Stimulated activated CD4-positive, alpha-beta T cell treated with anti-CD3 and anti-CD28 coated beads, Interleukin-1b, Interleukin-23, amount 100 ng/mL, for 4 hours (primary cell): ENCODE measurements at regions not wholly inside any gene's neighbourhood (a gene's known extent, or its start where the extent isn't known, plus 50 kb on each side); places are given as distances from the start of the nearest gene placed in this dataset.

Source experiments
- DNase-seq, 2 donors: peaks; one replicate each; pipeline ENCODE4 v3.0.0-alpha.2; 2020; ENCODE audit warnings: low read depth in 2 of 2

DNA sequence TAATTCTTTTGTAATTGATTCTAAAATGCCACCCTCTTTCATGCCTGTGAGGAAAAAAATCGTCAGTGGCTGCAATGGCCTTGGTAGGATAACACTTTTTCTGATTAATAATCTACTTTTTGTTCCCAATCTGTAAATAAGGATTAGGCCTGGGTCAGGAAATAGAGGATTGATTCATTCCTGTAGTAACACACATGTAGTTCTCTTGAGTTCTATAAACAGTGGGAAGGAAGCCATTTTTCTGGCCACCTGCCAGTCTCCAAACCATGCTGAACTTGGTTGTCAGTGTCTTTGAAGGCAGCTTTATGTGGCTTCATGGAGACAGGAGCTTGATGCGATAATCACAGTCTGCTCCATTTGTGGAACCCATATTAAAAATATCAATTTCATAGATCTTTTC, 169.3 kb upstream of the NFE2L3 start:
- DNase-seq, result no peak

DNA sequence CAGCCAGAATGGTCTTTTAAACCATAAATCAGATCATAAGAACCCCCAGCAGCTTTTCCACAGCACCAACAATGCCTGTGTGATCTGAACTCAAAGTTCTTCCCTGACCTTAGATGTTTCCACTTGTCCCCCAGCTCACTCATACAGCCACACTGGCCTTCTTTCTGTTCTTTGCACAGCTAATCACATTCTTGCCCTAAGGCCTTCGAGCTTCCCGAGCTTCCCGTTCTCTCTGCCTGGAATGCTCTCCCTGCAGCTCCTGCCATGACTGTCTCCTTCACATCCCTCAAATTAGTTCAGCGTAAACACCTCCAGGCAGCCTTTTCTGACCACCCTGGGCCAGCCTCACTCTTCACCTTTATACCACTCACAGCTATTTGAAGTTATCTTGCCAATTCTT, 166.8 kb upstream of the NFE2L3 start:
- DNase-seq, result no peak

DNA sequence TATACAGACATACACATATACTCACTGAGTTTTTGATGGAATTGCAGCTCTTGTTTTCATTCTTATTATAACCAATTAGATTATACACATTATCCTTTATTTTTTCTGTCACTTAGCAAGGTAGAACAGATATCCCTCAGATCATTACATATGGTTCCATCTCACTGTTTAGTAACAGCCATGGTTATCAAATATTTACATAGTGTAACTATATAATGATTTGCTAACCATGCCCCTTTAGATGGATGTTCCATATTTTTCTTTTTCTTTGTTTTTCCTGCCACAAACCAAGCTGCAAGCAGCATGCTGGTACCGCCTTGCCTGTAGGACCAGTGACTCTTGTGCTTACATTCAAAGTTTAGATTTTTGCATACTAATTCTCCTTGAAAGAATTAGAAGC, 163.4 kb upstream of the NFE2L3 start:
- DNase-seq, result no peak

DNA sequence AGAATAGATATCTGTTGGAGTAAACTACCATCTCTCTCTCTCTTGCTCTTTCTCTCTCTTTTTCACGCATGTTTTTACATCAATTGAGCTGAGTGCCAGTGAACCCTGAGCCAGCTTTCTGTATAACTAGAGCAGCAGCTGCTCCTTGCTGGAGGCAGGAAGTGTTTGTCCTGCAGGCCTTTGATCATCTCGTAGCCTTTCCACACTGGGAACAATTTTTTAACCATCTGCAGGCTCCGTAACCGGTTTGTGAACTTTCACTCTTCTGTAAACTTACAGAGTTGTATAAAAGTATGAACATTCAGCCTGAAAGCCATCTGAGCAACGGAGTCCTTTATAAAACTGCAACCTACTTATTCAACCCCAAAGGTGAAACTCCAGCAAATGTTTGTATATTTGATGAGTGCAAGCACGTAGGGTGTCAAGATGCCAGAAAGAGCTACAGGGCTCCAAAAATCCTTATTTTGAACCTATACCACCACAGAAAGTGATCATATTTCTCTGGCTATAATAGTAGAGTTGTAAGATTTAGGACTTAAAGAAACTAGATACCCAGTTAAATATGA, 162.8 kb upstream of the NFE2L3 start:
- DNase-seq, result no peak

DNA sequence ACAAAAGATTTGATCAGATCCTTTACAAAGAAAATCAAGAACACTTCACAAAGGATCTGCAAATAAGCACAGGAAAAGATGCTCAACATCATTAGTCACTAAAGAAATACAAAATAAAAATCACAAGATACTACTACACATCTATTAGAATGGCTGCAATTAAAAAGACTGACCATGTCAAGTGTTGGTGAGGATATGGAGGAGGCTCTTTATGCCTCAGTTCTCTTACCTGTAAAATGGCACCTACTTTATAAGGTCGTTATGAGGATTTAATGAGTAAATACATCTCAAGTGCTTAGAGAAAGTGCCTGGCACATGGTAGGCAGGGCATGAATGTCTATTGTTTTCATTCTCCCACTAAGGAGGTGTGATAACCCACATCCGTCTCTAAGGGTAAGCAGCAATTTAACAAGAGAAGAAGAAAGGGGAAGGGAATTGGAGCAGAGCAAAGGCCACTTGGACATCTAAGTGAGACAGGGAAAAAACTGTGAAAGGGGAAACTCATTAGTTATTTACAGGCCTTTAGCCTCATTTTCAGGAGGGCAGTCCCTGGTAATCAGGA, 157.5 kb upstream of the NFE2L3 start:
- DNase-seq, result no peak

DNA sequence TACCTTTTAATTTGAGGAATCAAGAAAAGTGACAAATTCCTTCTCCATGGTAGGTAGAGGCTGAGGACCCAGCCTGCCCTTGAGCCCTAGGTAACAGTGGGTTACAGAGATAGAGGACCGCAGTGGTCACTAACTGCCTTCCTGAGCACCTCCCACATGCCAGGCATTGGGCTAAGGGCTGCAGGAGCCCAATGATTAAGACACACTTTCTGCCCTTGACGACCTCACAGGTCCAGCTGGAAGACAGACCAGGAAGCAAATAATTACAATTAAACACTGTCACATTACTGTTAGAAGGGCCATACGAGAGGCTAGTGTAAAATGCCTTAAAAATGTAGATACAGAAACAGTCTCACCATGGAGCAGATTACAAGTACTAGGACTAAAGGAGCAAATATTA, 156.8 kb upstream of the NFE2L3 start:
- no peak for DNase-seq

DNA sequence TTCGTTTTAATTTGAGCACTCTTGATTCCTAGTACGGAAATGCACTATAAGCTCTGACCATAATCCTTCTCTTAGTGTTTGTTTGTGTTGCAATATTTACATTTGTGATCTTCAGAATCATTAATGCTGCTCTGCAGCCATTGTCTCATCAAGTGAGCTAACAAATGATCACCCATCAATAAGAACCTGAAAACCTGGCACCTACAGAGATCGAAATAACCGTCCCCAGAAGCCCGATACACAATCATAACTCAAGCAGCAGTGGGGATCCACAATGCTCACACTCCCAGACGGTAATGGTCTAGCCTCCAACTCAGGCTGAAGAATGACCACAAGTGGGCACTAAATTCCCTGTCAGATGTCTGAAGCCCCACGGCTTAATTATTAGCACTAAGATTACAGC, 156.0 kb upstream of the NFE2L3 start:
- no peak for DNase-seq

DNA sequence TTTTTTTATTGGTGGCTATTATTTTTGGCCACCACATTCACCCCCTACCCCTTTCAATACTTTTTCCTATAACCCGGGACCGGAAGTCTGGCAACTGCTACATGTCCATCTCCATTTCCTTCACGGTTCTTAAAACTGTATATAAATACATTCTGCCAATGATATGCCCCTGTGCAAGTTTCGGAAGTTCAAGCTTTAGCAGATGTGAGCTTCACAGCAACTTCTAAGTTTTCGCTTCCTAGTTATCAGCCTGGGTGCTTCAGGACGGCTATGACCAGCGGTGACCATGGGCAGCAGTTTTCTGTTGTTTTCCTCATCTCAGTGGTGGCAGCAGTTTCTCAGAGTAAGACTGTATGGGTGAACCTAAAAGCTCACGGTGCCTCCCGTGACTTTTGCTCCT, 153.5 kb upstream of the NFE2L3 start:
- no peak for DNase-seq

DNA sequence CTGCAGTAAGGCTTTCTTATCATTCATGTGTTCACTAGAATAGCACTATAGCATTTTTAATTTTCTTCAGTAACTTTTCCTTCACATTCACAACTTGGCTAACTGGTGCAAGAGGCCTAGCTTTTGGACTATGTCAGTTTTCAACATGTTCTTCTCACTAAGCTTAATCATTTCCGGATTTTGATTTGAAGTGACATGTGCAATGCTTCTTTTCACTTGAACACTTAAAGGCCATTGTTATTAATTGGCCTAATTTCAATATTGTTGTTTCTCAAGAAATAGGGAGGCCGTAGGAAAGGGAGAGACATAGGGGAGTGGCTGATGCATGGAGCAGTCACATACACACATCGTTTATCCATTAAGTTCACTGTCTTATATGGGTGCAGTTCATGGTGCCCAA, 151.2 kb upstream of the NFE2L3 start:
- no peak for DNase-seq

DNA sequence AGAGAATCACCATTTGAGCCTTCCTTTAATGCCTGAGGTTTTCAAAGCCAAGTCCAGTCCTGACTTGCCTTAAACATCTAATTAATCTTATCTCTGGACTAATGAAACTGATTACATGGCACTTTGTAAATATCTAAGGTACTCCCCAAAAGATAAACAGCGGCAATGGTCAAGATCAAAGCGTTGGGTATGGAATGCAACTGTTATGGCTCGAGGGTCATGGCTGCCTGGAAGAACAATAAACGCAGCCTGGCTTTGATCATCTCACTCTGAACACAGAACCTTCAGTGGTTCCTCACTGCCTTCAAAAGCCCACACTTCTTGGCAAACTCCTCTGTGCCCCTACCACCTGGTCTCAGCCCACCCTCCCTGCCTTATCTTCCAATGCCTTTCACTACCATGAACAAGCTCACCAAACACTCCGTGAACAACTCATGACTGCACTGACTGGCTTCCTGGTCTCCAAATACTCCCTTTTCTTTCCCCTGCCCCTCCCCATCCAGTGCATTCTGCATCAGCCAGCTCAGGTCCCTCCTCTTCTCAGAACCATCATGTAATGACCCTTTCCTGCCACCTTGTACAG, 150.2 kb upstream of the NFE2L3 start:
- no peak for DNase-seq

DNA sequence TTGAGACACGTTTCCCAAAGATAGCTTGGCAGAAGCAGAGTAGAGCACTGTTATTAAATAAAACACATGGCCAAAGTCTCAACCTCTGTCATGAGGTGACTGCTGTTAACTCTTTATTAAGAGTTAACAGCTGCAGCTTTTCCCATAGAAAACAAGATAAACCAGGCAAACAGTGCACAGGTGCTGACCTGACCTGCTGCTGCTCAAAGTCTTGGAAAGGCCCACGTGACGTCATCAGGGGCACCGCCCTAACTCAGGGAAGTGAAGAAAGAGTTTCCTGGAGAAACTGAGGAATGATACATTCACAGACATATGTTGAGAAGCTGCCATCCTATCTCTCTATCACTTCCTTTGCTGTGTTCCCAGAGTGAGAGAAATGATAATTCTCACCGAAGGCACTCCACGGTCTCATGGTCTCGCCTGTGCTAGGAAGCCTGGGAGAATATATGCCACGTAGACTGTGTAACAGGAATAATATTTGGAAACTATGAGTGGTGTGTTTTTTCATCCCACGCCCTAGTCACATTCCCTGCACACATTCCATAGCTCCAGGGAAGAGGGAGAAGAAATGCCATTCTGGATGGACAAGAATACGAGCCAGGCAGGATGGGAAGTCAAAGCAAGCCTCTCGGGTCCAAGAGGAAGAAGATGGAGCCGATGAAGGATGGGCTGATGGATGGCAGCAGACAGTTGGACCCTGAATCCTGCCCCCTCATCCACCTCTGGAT, 146.2 kb upstream of the NFE2L3 start:
- no peak for DNase-seq

DNA sequence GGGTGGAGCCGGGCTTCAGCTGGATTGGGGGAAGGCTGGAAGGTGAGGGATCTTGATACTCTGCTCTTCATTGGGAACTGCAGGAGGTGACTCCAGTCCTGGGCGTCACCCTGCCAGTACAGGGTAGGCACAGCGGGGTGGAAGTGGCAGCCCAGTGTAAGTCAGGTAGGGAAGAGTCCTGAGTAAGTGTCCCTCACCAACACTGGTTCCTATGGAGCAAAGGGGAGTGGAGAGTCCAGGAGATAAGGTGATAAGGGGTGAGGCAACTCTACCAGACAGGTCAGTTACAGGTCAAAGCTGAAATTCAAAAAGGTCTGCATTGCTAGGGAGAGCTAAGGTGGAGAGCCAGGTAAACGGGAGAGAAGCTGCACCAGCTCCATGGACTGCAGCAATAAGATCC, 145.6 kb upstream of the NFE2L3 start:
- no peak for DNase-seq

DNA sequence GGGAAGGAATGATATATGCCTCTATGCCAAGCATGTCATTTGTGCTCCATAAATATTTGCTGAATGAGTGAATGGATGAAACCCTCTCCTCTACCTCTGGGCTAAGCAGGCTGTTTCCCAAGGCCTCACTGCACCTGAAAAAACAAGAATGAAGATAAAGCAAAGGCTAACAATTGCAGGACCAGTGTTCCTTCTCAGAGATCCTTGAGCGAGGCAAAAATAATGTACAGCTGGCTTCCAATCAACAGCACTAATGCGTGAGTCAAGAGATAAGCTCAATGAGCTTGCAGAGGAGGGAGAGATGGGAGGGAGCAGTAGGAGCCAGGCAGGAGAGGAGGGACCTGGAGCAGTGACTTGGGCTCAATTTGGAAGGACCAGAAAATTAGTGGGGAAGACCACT, 144.5 kb upstream of the NFE2L3 start:
- DNase-seq, result no peak

DNA sequence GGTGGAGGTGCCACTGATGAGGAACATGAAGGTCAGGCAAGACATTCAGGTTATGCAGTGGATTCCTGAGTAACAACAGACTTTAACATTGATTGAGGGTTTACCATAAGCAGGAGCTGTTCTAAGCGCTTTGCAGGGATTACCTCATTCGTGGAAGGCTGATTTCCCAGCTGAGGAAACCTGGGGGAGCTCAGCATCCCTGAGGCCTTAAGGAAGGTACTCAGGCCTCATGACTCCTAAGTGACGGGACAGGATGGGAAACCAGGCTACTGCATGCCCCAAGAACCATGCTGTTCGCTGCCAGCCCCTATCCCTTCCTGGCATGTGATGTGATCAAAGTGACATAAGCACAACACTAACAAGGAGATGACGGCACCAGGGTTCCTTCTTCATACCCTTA, 143.6 kb upstream of the NFE2L3 start:
- DNase-seq, result no peak

DNA sequence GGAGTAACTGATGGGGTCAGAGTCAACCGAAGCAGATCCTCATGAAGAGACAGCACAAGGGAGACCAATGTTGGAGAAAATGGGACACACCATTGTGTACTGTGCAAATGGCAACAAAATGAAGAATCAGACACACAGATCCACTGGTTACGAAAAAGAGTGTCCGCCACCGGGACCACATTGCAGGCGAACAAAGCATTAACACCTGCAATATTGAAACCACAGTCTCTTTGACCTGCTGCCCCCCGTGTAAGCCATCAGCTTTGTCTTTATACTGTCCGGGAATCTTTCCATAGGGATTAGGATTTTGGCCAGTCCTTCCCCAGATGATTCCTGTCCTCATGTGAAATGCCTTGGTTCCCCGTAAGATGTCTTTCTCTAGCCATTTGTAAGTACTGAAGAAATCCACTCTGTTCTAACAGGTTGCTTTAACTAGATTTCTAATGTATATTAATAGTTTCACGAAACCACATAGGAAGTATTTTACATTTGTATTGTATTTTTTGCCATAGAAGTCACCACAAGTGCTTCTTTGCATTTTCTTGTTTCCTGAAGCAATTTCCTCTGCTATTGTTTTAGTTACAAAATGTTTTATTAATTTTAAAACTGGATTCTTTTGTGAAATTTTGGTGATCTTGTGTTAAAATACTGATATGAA, 140.8 kb upstream of the NFE2L3 start:
- DNase-seq, result no peak

DNA sequence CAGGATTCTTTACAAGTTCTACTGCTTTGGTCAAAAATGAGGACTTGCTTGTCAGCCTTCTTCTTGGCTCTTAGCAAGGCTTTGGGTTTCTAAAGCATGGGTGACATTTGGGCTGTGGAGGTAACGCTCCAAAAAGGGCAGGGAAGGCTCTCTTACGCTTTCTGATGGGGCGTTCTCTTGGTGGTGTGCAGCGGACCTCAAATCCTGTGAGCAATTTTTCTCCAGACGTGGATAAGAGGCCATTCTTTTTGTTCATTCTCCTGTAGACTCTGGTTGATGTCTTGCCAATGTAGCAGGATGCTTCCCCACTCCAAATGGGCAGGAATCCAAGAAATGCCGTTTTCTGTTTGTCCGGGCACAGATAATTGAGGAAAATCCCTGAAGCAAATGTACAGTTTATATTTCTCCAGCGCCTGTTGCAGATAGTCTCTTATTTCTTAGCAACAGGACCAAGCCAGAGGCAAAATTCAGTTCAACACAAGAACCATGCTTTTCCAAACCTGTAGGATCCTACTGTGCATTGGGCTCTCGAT, 138.4 kb upstream of the NFE2L3 start:
- no peak for DNase-seq

DNA sequence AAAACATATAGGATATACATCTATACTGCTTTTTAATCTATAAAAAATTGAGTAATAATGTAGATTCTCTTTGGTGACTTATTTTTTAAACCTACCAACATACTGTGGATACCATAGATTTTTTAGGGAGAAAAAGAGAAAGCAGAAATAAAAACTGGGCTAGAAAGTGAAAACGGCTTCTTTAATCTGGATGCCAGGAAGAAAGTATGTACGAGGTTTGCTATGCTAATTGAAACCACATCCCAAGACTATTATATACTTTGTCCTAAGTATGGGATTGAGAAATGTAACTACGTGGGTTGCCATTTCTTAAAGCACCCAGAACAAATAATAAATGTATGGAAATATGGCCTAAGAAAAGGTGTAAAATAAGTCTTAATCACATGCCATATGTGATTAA, 129.0 kb upstream of the NFE2L3 start:
- no peak for DNase-seq

DNA sequence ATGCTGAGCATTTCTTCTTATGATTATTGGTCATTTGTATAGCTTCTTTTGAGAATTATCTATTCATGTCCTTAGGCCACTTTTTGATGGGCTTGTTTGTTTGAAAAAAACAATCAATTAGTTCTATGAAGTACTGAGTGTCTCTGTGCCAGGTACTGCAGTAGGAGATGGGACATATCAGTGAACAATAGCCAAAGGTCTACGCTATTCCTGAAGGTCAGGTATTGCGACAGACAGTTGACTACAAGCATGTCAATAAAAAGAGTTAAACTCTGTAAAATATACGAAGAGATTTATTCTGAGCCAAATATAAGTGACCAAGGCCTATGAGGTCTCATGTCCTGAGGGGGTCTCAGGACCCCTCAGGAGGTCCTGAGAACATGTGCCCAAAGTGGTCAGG, 122.1 kb upstream of the NFE2L3 start:
- DNase-seq, result no peak

DNA sequence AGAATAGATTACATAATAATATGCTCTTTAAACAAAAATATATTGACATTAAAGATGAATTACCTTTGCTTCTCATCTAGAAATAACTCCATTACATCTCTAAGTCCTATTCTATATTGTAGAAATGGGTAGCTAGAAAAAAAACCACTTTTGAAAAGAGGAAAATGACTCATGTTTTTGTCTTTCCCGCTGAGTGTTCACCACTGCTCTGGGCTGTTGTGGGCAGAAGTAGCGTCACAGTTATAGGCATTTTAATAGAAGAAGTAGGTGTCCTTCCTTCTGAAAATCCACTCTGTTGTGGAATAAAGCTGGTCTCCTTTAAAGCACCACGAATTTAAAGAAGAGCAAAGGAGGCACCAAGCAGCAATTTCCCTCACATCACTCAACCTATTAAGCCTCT, 117.6 kb upstream of the NFE2L3 start:
- DNase-seq, result no peak

DNA sequence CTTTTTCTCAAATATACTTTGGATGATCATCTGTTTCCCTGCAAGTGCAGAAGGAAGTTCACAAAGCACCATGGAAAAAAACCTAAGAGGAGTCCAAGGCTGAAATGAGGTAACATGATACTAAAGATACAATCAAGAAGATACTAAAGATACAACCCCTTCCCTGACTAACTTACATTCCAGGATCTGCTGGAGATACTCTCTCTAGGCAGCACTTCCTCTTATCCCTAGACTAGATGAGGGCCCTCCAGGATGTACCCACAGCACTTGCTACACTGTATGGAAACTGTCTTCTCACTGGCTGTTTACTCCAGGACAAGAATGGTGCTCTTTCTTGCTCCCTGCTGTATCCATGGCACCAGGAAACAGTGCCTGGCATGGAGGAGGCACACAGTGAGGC, 116.4 kb upstream of the NFE2L3 start:
- no peak for DNase-seq

DNA sequence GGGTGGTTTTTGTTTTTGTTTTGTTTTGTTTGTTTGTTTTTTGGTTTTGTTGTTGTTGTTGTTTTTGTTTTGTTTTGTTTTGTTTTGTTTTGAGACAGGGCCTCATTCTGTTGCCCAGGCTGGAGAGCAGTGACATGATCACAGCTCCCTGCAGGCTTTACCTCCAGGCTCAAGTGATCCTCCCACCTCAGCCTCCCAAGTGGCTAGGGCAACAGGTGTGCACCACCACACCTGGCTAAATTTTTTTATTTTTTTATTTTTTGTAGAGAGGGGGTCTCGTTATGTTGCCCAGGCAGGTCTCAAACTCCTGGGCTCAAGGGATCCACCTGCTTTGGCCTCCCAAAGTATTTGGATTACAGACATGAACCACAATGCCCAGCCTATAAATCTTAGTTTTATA, 115.9 kb upstream of the NFE2L3 start:
- DNase-seq, result no peak

DNA sequence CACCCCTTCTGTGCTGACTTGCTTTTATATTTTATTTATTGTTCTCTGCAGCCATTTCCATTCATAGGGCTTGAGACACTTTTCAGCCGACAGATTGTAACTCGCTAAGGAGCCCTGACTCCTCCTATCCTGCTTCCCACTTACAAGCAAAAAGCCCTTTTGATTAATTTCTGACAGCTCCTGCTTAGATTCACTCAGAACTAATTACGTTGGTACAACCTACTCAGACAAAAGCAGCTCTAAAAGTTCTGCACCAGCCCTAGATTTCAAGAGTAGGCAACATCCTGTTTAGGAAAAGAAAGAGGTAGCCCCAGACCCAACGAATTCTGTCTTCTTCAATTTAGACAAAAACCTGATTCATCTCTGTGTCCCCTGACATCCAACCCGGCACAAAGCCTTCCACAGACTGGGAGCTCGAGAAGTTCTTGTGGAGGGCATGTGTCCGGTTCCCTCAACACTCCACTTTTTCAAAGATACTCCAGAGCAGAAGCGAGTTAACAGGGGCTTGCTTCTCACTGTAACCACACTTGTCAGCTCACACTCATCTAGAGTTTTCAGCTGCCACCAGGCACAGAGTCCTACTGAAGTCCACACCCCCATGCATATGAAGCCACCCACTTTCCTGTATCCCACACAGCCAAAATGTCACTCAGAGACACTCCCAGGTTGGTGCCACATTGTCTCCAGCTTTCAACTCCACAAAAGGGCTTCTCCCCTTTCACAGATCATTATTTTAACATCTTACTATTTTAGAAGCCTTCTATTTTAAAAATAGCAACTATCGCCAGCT, 113.6 kb upstream of the NFE2L3 start:
- no peak for DNase-seq
